NCI-H69 (cell line): ENCODE measurements at regions not wholly inside any gene's neighbourhood (a gene's known extent, or its start where the extent isn't known, plus 50 kb on each side); places are given as distances from the start of the nearest gene placed in this dataset.

Experiments used
- DNase-seq: peaks from one replicate; lab custom pipeline; 2025; lab: John Stamatoyannopoulos, UW

DNA sequence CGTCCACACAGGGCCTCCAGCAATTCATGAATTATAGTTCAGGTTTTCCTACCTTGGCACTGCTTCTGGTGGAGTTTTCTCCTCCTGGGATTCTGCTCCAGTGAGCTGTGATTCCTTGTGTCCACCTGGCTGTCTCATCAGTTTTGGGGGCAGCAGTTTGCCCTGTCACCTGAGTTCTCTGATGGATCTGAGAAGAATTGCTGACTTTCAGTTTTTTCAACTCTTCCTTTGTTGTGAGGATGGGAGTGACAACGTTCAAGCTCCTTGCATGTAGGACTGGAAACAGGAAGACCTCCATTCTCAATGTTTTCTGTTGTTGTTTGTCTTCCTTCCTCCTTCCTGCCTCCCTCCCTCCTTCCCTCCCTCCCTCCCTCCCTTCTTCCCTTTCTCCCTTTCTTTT lies 359.0 kb downstream of the TSN start:
- DNase-seq, result no peak

DNA sequence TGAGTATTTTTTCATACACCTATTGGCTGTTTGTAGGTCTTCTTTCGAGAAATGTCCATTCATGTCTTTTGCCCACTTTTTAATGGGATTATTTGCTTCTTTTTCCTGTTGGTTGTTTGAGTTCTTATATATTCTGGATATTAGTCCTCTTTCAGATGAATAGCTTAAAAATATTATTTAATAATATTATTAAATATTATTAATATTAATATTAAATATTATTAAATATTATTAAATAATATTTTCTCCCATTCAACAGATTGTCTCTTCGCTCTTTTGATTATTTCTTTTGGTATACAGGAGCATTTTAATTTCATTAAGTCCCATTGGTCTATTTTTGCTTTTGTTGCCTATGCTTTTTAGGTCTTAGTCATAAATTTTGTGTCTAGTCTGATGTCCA lies 361.9 kb downstream of the TSN start:
- DNase-seq, result no peak

DNA sequence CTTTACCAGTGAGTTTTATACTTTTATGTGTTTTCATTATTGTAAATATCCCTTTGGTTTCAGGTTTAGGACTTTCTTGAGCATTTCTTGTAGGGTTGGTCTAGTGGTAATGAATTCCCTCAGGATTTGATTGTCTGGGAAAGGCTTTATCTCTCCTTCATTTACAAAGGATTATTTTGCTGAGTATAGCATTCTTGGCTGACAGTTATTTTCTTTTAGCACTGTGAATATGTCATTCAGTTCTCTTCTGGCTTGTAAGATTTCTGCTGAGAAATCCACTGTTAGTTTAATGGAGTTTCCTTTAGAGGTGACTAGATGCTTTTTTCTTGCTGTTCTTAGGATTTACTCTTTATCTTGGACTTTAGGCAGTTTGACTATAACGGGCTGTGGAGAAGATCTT lies 373.9 kb downstream of the TSN start:
- DNase-seq, result no peak

DNA sequence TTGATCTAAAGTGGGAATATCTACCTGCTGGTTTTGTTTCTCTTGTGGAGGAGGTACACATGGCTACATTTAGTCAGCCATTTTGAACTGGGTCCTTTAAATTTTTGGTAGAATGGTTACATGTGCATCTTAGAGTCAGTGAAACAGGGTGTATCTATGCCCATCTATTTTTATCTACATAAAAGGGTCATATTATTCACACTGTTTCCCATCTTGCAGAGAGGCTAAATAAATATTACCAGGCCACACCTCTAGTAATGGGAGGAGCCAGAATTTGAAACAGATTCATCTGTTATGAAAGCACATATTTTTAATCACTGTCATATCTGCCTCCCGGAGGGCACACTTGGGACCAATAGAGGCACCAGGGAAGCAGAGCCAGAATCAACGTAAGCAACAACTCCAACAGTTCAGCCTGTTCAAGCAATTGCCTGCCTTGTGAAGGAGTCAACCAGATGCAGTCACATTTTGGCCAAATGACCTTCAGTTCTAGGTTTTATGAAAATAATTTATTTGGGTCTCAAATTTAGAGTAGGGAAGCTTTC lies 376.8 kb downstream of the TSN start:
- DNase-seq, result no peak

DNA sequence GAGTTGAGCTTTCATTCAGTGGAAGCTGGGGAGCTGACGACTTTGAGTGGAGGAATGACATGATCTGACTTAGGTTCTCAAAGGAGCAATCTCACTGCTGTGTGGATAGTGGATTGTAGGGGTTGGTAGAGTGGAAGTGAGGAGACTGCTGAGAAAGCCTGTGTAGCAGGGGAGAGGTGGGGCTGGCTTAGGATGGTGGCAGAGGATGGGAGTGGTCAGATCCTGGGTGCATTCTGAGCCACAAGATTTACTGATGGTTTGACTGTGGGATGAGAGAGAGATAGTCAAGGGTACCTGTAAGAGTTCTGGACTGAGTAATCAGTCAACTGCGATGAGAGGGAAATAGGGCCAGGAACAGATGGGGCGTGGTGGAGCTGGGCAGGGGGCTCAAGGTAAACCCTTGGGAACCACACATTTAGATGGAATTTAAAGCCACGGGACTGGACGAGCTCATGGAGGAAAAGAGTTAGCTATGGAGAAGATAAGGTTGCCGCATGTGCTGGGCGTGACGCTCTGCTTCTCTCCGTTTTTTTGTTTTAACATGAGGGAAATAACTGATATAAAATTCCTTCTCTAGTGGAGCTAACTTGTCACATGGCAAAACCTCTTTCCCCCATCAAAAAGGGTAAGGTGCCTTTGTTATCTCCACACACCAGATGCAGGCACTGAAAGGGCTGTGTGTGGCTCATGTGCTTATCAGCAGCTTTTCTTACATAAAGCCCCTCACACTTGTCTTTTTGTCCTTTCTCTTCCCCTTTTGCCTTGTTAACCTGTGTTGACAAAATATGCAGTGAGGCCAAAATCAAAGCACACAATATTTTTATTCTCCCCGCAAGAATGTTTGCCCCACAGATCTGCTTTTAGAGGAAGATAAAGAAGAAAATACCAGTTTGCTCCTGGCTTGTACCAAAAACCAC lies 379.8 kb downstream of the TSN start:
- no peak for DNase-seq

DNA sequence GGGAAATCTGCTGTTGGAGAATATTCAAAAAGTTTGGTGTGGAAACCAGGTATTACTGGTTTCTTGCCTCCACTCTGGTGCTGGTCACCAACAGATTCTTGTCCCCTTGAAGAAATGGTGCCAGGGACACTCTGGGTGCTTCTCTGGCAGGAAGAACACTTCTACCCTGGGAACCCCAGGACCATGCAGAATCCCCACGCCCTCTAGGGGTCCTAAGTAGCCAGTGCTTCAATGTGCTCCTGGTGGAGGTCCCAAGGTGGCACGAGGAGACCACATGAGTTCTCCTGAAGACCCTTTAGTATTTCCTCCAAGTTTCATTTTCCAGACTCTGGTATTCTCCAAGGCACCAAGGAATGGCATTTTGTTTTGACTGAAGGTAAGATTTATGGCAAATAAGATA lies 380.6 kb downstream of the TSN start:
- peak; percentile 31 for DNase-seq

DNA sequence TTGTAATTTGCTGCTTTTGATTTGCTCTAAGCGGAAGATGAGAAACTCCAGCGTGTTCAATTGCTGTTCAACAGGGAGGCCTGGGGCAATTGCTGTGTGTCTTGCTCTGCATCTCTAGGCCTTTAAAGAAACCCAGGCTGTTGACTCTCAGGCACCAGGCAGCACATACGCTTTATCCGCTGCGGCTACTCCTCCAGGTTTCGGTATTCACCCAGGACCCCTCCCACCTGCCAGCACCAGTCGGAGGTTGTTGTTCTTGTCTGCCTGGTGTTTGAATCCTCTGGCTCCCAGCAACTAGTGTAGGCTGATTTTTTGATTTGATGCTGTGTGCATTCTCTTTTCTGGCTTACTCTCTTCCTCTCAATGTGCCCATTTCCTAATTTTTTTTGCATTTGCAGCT lies 383.1 kb downstream of the TSN start:
- no peak for DNase-seq

DNA sequence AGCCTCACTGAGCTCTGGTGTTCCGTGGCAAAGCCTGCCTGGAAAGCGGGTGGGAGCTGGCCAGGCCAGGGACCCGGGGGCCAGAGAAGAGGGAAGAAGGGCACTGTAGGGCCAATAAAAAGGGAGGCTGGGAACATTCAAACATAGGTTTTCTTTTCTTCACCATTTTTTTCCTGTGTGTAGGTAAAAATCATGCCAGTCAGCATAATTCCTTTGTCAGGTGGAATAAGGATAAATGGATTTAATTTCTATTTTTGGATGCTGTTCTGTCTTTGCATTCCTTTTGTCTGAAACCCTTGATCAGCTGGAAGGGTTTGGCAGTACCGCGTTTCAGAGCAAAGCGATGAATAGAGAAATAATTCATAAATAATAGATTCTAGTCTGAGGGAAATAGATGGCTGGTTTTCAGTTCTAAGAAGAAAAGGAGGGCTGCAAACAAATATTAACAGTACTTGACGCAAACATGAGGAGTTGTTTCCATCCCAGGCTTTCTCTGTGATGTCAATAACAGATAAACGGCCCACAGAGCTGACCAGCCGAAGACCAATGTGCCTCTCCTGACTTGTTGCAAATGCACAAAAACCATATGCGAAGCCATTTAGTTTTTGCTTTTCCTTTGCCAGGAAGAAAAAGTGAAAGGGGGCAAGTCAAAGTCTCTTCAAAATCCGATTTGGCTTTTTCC lies 384.4 kb downstream of the TSN start:
- no peak for DNase-seq

DNA sequence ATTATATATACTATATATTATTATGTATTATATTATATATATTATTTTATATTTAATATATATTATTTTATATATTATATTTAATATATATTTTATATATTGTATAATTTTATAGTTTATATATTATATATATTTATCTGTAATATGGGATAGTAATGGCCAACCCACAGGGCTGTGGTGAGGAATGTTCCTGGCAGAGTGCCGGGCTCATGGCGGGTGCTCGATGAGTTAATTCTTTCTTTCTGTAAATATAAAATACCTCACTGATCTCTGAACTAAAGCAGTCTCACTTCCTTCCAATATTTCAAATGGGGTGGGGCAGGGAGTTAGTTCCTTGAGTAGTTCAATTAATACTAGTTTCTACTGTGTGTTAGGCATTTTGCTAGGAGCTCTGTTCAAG lies 389.4 kb downstream of the TSN start:
- no peak for DNase-seq

DNA sequence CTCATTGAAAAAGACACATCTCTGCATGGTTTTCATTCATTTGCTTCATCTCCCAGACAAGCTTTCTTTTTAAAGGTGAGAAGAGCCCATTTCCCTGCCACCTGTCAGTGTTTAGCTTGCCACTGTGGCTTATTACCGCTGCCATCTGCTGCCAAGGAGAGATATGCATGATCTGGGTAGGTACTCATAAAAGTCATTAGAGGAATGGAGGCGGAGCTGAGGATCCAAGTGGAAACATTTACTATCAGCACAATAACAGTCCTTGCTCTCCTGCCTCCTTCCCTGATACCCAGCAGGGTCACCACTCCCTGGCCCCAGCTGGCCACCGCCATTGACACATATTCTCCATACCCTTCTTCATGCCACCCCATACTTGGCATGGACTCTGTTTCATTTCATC lies 390.4 kb downstream of the TSN start:
- peak; percentile 19 for DNase-seq

DNA sequence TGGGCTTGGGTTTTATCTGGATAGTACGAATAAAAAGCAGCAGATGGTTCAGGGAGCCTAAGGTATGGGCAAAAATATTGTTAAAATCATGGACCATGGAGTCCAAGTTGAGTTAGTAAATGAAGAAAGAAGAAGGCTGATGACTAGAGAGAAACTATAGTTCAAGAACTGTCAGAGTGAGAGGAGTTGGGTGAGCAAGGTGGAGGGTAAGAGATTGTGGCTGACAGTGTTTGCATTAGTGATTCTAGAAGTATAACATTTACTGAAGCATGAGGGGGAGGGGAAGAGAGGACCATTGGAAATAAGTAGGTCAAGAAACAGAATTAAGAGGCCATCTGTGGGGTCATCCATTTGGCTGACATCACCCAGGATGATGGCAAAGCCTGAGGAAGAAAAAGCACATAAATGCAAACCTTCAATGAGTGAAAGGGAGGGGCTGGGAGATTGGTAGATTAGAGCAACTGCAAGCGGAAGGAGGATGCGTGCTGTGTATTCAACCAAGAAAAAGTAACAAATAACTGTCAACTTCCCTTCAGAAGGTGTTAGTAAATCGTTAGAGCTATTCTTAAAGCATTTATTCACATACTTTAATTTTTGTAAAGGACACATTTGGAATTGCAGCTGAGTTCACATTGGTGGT lies 392.8 kb downstream of the TSN start:
- DNase-seq, result no peak

DNA sequence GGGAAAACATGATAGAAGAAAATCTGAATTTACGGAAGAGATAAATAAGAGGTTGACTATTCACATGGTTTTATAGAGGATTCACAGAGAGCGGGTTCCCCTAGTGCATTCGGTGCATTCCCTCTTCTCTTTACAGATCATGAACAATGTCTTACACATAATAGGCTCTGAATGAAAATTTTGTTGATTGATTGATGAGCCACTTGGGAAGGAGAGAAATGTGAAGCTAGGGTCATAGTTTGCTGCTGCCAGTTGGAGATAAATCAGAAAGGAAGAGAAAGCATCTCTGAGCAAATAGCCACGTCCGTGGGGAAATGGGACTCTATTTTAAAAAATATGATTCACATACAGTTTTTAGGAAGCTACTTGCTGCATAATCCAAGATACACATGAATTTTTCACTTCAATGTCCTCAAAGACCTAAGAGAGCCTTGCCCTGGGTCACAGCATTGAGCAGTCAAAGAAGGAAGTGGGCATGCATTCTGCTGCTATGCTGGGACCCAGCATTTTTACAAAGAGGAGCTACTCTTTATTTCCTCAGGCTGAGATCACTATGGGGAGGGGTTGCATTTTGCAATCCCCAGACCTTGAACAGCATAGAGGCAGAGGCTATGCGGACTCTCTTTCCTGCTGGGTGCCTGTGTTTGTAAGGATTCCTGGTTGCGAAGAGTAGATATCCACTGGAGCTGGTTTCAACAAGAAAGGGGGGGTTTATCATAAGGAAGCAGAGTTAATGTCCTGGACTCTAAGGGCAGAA lies 395.3 kb downstream of the TSN start:
- no peak for DNase-seq

DNA sequence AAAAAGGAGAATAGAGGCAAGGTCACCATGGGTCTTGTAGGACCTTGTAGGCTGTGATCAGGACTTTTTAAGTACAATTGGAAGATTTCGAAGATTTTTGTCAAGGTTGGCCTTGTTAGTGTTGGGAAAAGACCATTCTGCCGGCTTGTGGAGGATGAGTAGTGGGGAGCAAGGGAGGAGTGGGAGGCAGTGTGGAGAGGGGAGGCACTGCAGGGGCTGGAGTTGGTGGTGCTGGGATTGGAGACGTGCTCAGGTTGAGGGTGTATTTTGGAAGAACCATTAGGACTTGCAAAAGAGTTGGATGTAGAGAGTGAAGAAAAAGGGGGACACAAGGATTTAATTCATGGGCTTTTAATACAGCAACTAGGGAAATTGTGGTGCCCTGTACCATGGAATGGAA lies 397.1 kb downstream of the TSN start:
- DNase-seq, result no peak

DNA sequence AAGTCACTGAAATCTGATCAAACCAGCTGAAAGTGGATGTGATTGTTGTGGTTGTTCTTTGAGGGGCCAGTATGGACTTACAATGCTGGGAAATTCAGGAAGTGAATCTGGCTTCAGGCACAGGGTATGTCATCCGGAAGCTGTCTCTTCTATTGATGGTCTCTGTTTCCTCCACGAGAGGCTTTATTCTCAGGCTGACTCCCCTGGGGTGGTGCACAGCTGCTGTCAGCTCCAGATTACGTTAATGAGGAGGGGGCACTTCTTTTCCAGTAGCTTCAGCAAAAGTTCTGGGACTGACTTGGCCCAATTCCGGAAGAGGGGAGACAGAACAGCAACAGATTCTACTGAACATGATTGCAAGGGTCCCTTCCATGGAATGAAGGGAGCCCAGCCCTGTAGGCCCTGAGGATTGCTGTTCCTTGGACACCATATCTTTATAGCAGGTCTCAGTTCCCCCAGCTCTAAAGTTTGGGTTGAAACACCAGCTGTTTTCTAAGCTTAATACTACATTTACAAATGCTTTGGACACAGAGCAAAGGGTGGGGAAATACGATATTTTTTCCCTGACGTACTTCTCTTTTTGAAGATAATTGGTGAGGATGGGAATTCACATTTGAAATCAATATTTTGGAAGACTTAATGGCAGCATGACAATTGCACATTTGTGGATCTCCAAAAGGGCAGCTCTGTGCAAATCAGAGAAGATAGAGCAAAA lies 400.9 kb downstream of the TSN start:
- DNase-seq, result no peak

DNA sequence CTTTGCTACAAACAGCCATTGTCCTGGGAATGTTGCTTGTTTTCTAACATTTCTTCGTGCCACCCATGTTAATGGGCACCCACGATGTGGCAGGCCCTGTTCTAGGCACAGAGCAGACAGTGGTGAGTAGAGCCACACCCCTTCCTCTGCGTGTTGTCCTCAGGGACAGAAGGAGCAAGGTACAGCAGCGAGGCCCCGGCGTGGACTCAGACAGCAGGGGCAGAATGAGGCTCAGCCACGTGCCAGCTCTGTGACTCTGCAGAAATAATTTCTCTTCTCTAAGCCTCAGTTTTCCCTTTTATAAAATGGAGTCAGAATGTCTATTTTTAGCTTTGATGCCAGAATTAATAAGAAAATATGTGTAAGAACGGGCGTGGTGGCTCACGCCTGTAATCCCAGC lies 401.7 kb downstream of the TSN start:
- no peak for DNase-seq

DNA sequence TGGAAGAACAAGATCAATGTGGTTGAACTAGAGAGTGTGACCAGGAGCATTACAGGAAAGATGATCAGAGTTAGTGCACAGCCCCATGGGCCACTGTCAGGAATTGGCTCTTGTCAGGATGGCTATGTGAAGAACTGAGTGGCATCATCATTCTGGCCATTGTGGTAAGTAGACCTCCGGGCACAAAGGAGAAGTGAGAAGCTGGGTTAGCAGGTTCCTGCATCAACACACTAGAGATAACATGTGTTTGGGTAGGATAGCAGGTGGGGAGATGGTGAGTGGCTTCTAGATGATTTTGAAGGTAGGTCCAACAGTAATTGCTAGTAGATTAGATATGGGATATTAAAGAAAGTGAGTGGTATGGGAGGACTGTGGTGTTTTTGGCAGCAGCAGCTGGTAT lies 408.2 kb downstream of the TSN start:
- DNase-seq, result no peak

DNA sequence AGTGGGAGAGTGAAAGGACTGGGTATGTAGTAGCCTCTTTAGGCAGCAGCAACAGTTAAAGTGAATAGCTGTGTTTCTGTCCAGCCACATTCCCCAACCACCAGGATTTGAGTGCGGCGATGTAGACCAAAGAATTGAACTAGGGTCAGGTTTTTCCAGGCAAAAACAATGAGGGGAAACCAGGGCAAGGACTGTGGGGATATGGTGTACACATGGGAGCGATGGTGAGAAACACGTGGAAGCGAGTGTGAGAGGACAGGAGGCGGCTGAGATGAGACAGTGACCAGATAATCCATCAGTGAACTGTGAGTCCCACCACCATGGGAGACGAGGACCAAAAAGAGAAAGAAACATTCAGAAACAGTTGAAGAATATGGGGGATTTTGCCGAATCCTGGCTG lies 409.5 kb downstream of the TSN start:
- no peak for DNase-seq

DNA sequence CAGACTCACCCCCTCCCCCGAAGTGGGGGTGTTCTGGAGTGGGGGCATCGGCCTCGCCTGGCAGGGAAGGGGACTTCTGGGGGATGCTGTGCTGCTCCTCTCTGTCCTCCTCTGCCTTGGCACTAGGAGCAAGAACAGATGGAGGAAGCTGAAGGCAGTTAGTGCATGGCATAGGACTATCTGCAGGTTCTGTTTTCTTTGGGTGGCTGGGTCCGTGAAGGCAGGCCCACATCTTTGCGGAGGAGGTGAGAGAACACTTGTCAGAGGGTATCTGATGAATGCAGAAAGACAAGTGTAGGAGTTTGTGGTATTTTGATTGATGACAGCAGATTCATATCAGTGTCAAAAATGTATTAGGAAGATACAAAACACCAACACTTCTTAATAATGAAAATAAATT lies 411.4 kb downstream of the TSN start:
- no peak for DNase-seq

DNA sequence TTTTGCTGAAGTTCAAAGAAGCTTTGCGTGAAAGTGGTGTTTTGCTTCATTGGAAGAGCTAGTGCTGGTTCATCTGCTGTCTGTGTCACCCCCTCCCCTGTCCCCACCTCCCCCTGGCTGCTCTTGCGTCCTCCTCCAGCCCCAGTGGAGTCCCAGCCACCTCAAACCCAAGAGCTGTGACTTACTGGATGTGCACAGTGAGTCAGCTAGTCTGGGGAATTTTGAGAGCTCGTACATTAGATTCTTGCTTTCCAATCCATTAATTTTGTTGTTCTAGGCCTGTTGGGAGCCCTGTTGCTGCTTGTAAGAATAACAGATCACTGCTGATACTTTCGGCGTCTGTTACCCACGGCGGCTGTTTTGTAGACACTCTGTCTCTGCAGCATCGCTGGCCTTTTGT lies 412.1 kb downstream of the TSN start:
- DNase-seq, result no peak

DNA sequence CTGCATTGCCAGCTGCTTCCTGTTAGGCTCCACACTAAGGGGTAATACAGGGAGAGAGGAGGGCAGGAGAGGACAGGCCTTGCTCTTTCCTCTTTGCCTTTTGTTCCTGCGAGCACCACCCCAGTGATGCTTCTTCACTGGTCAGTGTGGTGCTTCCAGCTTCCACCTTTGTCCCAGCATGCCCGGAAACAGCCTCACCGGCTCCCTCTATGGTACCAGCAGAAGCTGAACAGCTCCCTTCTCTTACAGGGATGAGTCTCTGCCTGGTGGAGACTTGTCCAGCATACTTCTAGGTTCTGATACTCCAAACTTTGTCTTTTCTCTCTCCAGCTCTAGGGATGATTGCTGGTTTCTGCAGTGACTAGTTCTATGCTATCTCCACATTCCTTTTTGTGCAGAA lies 413.3 kb downstream of the TSN start:
- DNase-seq, result no peak

DNA sequence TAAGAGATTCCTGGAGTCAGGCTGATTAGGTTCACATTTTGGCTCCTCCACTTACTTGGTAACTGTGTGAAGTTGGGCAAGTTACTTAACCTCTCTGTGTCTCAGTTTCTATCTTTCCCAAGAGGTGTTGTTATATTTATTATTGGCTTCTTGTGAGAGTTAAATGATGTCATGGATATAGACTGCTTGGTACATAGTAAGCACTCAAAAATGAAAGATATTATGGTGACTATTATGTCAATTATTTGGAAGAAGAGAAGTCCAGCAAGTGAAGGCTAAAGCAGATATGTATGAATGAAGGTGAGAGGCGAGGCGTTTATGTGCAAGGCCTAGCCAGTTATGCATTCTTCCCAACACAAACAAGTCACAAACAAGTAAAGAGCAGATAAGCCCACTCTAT lies 417.4 kb downstream of the TSN start:
- DNase-seq, result no peak

DNA sequence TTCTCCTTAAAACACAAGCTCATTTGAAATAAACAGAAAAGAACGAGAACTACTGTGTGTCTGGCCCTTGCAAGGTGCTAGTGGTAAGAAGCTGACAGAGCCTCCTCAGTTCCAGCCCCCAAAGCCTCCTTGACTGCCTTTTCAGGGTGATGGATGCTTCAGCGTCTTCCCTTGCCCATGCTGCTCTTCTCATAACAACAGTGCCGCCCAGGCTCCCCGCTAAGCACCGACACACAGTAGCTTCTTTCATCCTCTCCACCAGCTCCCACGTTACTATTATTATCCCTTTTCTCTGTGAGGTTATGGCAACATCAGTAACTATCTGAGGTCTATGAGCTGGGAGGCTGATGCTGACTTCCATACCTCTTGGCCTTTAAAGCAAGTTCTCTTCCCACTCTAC lies 418.6 kb downstream of the TSN start:
- no peak for DNase-seq
